HG03439 (cell line): ENCODE measurements at regions not wholly inside any gene's neighbourhood (a gene's known extent, or its start where the extent isn't known, plus 50 kb on each side); places are given as distances from the start of the nearest gene placed in this dataset.
"Not testable (repeated sequence)": the region's sequence is repeated elsewhere in the genome, so short reads cannot be mapped to it uniquely, and the experiment has no call there.

Experiments
- ATAC-seq: cut with Tn5 transposase; IDR thresholded peaks from one replicate; pipeline ENCODE4 v1.9.1; 2021; ENCODE audit warnings: mild to moderate bottlenecking, moderate library complexity; ENCODE audit not compliant: unreplicated experiment

DNA sequence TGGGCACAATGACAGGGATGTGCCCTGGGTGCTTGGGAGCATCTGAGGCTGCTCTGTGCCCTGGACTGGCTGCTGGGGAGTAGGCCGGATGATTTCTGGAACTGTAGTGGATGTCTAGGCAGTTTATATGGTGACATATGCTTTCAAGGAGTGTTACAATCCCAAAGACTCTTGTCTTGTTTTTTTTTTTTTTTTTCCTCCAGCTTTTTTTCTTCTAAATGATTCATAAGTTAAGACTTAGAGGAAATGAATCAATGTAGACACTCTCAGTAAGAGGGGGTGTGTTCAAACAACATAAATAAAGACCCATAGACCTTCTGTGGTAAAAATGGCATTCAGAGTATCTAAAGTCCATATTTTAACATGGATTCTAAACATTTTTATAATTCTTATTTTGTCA is 706.1 kb upstream of the GOLIM4 start:
- no peak for ATAC-seq

DNA sequence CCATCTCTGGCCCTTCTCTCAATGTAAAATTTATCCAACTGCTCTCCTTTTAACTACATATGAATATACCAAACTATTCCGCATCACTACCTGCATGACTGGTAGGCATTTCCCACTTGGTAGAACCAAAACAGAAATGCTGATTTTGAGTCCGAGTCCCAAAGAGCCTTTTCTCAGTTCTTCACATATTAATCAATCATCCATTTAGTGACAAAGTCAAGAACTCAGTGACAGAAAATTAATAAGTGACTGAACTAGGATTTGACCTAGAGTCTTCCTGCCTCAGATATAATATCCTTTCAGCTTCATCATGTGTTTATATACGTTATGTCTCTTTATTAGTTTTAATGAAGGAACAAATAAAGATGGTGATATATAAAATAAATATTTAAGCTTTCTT is 700.6 kb upstream of the GOLIM4 start:
- no peak for ATAC-seq

DNA sequence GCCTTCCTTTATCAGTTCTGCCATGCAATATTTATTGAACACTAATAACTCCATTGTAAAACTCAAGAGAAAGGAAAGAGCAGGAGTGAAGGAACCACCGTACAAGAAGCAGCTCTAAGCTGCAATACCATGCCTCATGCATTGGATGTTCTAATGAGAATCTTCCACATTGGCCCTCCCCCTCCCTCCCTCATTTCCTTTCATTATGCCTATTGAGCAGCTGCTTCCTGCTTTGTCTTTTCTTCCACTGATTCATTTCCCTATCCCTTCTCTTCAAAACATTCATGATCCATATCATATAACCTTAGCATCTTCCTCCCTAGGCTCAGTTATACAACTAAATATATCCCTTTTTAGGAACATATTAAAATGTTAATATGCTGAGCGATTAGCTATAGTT is 698.7 kb upstream of the GOLIM4 start:
- no peak for ATAC-seq

- no peak for ATAC-seq
Observed at GRCh38 chr3:168782193-168782592, 686.5 kb upstream of the GOLIM4 start.

GRCh38 chr3:168779970-168780645 is 684.4 kb upstream of the GOLIM4 start:
- not testable (repeated sequence) for ATAC-seq

DNA sequence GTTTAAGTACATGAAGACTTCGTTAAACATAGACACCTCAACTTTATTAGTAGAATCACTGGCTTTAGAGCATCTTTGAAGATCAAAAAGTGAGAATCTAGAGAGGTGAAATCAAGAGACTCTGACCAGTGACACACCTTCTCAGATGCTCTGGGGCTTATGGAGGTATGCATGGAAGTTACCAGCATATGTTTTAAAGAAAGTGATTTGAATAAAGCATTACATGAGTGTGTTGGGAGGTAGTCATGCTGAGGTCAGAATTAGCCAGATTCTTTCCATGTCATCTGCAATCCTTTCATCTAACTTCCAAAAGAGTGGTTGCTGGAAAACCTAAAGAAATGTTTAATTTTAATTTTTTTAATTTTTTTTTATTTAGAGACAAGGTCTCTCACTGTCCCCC is 658.0 kb upstream of the GOLIM4 start:
- ATAC-seq, result no peak

DNA sequence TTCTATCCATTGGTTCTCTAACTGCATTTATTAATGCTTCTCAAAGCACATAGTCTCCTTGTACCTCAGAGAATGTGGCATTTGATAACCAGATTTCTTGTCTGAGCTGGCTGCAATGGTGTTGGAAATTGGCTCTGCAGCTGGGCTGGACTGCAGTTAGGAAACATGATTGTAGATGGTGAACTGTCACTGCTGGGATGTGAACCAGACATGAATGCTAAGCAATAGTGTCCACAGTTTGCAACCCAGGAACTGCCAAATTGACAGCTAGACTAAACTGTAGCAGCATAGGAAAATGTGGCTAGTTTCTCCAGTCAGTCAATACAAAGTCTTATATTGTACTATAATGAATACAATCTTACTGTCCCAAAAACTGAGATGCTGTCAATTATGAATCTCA is 656.6 kb upstream of the GOLIM4 start:
- no peak for ATAC-seq

- no peak for ATAC-seq
Observed at GRCh38 chr3:168747697-168748096, 652.0 kb upstream of the GOLIM4 start.

DNA sequence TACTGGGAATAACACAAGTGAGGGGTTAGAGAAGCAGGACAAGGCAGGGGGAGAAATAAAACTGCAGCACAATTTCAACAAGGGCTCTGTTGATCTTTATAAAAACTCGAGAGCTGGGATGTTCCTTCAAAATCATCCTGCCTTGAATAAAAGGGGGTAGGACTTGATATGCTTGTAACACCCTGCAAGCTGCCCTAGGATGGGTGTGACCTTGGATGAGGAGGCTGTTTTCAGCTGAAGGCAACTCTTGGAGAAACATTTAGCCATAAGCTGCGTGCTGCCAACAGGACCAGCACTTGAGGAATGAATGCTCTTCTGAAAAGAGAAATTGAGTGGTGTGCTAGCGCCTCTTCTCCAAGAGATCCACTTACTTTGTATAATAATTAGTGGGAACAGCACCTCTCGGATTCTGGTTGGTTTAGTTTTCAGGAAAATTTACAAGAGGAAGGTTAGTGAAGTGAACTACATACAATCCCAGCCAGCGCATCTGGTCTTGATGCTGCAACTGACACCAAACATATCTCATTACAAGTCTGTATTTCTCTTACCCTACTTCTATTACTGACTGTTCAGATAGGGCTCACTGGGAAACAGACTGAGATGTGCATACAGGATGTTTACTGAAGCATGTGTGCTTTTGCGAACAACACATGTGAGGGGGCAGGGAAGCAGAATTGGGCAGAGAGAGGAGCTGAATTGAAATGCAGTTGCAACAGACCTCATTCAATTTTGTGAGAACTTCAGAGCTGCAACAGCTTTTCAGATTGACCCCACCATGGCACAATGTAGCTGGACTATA is 643.0 kb upstream of the GOLIM4 start:
- ATAC-seq, result no peak

GRCh38 chr3:168736202-168736601 is 640.5 kb upstream of the GOLIM4 start:
- ATAC-seq, result no peak

DNA sequence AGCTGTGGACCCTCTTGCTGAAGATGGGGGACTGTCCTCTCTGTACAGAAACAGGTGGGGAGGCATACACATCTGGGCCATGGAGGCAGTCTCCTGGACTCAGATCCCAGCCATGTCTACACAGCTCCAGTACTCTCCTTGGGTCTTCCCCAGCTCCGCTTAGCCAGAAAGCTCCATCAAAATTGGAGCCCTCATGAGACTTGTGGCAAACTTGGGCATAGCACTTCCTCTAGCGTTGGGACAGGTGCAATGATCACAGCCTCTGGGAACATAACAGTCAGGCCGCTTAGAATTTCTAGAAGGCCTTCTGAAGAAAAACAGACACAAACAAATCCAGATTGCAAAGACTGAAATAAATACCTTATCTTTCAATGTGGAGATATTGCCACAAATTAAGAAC is 634.3 kb upstream of the GOLIM4 start:
- ATAC-seq, result no peak

- ATAC-seq, result no peak
Observed at GRCh38 chr3:168722091-168722490, 626.4 kb upstream of the GOLIM4 start.

DNA sequence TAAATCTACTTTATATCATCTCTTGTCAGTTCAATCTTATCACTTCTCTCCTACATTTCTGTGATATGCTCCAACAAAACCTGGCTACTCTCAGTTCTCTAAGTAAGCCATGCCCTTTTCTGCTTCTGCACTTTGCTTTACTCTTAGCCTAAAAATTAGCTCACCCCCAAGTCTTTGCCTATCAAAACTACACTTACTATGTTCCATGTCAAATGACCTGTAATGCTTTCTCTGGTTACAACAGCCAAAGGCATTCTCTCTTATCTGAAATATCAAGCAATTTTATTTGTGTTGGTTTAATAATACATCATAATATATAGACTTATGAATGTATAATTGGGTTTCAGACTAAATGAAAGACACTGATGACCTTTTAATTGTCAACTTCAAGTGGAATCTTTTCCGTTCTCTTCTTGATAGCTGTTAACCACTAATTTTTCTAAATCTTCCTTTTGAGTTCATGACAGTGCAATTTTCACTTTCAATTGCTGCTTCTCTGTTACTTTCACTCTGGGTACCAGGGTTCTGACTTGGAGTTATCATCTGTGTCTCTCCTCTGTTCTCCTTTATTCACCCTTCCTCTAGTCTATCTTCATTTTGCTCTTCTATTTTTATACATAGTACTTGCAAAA is 619.0 kb upstream of the GOLIM4 start:
- peak; percentile 97 for ATAC-seq

- no peak for ATAC-seq
Observed at GRCh38 chr3:168709073-168709472, 613.3 kb upstream of the GOLIM4 start.

DNA sequence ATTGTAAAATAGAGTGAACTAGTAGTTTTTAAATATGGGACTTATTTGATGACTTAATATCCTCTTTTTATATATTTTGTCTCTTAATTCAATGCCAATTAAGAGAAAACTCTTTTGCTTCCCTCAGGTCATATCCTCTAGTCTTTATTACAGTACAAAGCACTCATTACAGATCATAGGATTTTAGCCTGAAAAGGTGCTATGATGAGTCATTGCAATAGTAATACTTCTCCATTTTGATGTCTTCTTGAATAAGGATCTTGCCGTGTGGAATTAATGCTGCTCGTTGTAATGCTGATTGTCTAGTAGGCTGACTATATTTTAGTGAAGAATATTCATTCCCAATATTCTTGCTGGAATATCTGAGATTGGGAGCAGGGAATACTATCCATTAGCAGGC is 612.2 kb upstream of the GOLIM4 start:
- ATAC-seq, result no peak

DNA sequence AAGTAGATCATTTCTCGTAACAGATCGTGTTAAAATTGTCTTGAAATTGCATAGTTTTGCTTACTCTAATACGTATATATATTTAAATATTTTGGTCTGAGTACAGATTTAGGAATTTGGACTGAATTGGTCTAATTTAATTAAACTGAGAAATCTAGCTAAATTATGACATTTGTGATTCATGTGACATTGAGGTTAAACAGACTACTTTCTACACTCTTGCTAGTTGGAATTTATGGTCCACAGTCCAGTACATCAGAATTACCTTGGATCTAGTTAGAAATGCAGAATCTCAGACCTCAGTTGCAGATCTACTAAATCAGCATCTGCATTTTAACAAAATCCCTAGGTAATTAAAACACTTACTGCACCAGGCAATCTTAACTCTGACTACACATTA is 609.7 kb upstream of the GOLIM4 start:
- no peak for ATAC-seq

DNA sequence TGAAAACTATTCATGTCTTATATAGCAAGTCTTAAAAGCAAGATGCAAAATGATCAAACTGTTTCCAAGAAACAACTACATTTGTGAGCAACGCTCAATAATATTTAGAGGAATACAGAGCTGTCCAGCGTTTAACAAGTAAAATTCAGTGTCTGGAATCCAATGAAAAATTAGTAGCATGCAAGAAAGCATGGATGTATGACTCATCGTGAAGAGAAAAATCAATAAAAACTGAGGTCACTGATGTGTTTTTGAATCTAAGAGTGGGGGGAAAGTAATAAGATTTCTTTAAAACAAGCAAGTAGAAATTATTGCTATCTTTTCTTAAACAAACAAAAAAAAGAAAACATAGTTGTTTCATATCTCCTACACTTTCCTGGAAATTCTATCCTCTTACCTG is 600.3 kb upstream of the GOLIM4 start:
- ATAC-seq, result no peak

- ATAC-seq, result no peak
Observed at GRCh38 chr3:168693870-168694269, 598.1 kb upstream of the GOLIM4 start.

DNA sequence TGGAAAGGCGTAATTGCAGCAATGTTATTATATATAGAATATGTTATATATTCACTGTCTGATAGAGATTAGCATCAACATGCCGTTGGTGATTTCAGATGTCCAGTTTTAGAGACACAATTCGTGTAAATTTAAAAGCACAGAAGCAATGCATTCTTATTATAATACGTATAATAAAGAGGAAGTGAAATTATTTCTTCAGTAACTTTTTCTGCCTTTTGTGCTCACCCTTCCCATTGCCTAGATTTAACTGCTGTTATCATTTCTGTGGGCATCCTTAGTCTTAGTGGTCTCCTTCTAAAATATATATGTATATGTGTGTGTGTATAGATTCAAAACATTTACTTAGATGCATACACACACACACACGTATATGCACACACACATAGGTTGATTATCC is 592.5 kb upstream of the GOLIM4 start:
- ATAC-seq, result no peak

- ATAC-seq, result no peak
Observed at GRCh38 chr3:168684519-168684918, 588.8 kb upstream of the GOLIM4 start.

DNA sequence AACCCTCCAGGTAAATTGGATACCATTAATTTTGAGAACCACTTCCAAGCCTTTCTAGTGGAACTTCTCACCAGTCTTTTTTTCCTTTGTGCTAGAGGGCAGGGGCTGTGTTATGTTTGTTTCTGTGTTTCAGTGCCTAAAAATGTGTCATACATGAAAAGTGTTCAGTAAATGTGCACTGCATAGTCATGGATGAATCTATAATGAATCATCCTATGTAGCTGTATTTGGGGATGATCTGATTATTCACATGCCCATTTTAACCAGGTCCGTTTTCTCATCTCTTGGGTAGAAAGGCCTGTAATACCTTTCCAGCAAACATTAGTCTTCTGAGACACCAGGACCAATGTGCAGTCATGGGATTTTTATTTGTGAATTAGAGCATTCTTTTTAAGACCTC is 583.0 kb upstream of the GOLIM4 start:
- no peak for ATAC-seq

DNA sequence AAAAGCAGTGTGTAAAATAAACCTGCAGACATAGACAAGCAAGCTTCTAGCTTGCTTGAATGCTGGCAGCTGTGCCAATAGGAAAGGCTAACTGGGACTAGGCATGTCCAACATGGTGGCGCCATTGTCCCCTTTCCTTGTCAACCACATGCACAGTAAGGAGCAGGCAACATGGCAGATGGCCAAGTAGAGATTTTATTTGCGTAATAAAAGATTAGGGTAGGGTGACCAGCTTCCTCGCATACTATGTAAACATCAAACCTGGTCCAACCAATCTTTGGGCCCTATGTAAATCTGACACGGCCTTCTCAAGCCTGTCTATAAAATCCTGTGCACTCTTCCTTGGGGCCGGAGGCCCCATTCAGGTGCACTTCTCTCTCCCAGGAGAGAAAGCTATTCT is 575.4 kb upstream of the GOLIM4 start:
- no peak for ATAC-seq
